Activated CD4-positive, alpha-beta T cell treated with anti-CD3 and anti-CD28 coated beads for 36 hours (primary cell): ENCODE measurements at regions not wholly inside any gene's neighbourhood (a gene's known extent, or its start where the extent isn't known, plus 50 kb on each side); places are given as distances from the start of the nearest gene placed in this dataset.

Source experiments
- ATAC-seq: fragments of 200-7000 bp; cut with Tn5 transposase; one replicate; pipeline ENCODE4 v1.10.0; 2021; ENCODE audit warnings: mild to moderate bottlenecking, moderate library complexity
- CTCF ChIA-PET: fragments of 350-600 bp; sonication (Branson Sonifier 250); formaldehyde crosslinking; loops from one replicate; lab custom pipeline; 2021; ENCODE audit warnings: antibody characterized with exemption; lab: Charles Lee
- POLR2A ChIA-PET: fragments of 350-600 bp; sonication (Branson Sonifier 250); formaldehyde crosslinking; loops from one replicate; lab custom pipeline; 2021; ENCODE audit warnings: antibody characterized with exemption, inconsistent platforms; lab: Charles Lee
- DNase-seq: peaks from one replicate; pipeline ENCODE4 v3.0.0-alpha.2; 2020
- H3K27ac Mint-ChIP-seq: one replicate; pipeline ENCODE4 v1.8.0; 2021; ENCODE audit warnings: mixed read lengths
- H3K27me3 Mint-ChIP-seq: one replicate; pipeline ENCODE4 v1.8.0; 2021; ENCODE audit warnings: mixed read lengths
- H3K36me3 Mint-ChIP-seq: one replicate; pipeline ENCODE4 v1.8.0; 2021; ENCODE audit warnings: low read depth, mixed read lengths
- H3K4me1 Mint-ChIP-seq: one replicate; pipeline ENCODE4 v1.8.0; 2021; ENCODE audit warnings: mixed read lengths
- H3K4me3 Mint-ChIP-seq: one replicate; pipeline ENCODE4 v1.8.0; 2021; ENCODE audit warnings: mild to moderate bottlenecking, moderate library complexity, mixed read lengths
- H3K9me3 Mint-ChIP-seq: one replicate; pipeline ENCODE4 v1.8.0; 2021; ENCODE audit warnings: low read depth, mixed read lengths
- intact Hi-C, 2 experiments: fragments of 100-400 bp; cut with DNase I in 1 of 2; cut with micrococcal nuclease in 1 of 2; formaldehyde crosslinking; loops; one replicate each; pipeline versions ENCODE4 v1.14.2 to v1.15.1; 2022 to 2024; cut with DNase I, micrococcal nuclease

GRCh38 chr22:48258064-48258701, 1495.7 kb downstream of the TBC1D22A start:
- intact Hi-C loops: no loop called here
- peaks cover 5% of the 10 kb centered on the region for H3K27me3 Mint-ChIP-seq
- no peak overlapping the region for H3K4me3 Mint-ChIP-seq
- H3K36me3 Mint-ChIP-seq: no peaks in the 10 kb centered on the region
- ATAC-seq (no peak), DNase-seq (no peak)
- H3K9me3 Mint-ChIP-seq: no peaks in the 10 kb centered on the region
- ChIA-PET CTCF (no interaction called here), POLR2A (no interaction called here)
- no peaks in the 10 kb centered on the region for H3K4me1 Mint-ChIP-seq
- no peak overlapping the region for H3K27ac Mint-ChIP-seq

- no peak overlapping the region for H3K27ac Mint-ChIP-seq
- intact Hi-C loops: no loop called here
- POLR2A ChIA-PET: no interaction called here
- H3K4me1 Mint-ChIP-seq: no peaks in the 10 kb centered on the region
- no peak overlapping the region for H3K4me3 Mint-ChIP-seq
- CTCF ChIA-PET: no interaction called here
- no peaks in the 10 kb centered on the region for H3K36me3 Mint-ChIP-seq
- peaks cover 5% of the 10 kb centered on the region for H3K27me3 Mint-ChIP-seq
- ATAC-seq (no peak), DNase-seq (no peak)
- no peaks in the 10 kb centered on the region for H3K9me3 Mint-ChIP-seq
Observed at GRCh38 chr22:48257685-48258055, 1495.2 kb downstream of the TBC1D22A start.

GRCh38 chr22:48256776-48257684, 1494.6 kb downstream of the TBC1D22A start:
- Mint-ChIP-seq H3K9me3 (no peaks in the 10 kb centered on the region), H3K36me3 (no peaks in the 10 kb centered on the region), H3K27me3 (peaks cover 5% of the 10 kb centered on the region), H3K4me3 (no peak overlapping the region), H3K27ac (no peak overlapping the region), H3K4me1 (no peaks in the 10 kb centered on the region)
- DNase-seq (no peak), ATAC-seq (no peak)
- POLR2A ChIA-PET: no interaction called here
- CTCF ChIA-PET: no interaction called here
- intact Hi-C loops: no loop called here

GRCh38 chr22:48256041-48256739, 1493.7 kb downstream of the TBC1D22A start:
- no peak overlapping the region for H3K27ac Mint-ChIP-seq
- H3K4me3 Mint-ChIP-seq: no peak overlapping the region
- H3K36me3 Mint-ChIP-seq: no peaks in the 10 kb centered on the region
- no peaks in the 10 kb centered on the region for H3K4me1 Mint-ChIP-seq
- ATAC-seq: no peak
- H3K9me3 Mint-ChIP-seq: no peaks in the 10 kb centered on the region
- peaks cover 9% of the 10 kb centered on the region for H3K27me3 Mint-ChIP-seq
- intact Hi-C loops: no loop called here
- ChIA-PET POLR2A (no interaction called here), CTCF (no interaction called here)
- no peak for DNase-seq

GRCh38 chr22:48254311-48254873, 1491.9 kb downstream of the TBC1D22A start:
- CTCF ChIA-PET: no interaction called here
- no peaks in the 10 kb centered on the region for H3K36me3 Mint-ChIP-seq
- H3K27me3 Mint-ChIP-seq: peaks cover 12% of the 10 kb centered on the region
- H3K4me3 Mint-ChIP-seq: no peak overlapping the region
- H3K9me3 Mint-ChIP-seq: no peaks in the 10 kb centered on the region
- DNase-seq (no peak), ATAC-seq (no peak)
- intact Hi-C loops: no loop called here
- no peak overlapping the region for H3K27ac Mint-ChIP-seq
- POLR2A ChIA-PET: no interaction called here
- H3K4me1 Mint-ChIP-seq: no peaks in the 10 kb centered on the region

- Mint-ChIP-seq H3K9me3 (no peaks in the 10 kb centered on the region), H3K4me3 (no peak overlapping the region), H3K36me3 (no peaks in the 10 kb centered on the region), H3K27ac (no peak overlapping the region), H3K27me3 (peaks cover 12% of the 10 kb centered on the region), H3K4me1 (no peaks in the 10 kb centered on the region)
- intact Hi-C loops: no loop called here
- POLR2A ChIA-PET: no interaction called here
- CTCF ChIA-PET: no interaction called here
- no peak for DNase-seq
- no peak for ATAC-seq
Observed at GRCh38 chr22:48253573-48253972, 1491.1 kb downstream of the TBC1D22A start.

GRCh38 chr22:48253136-48253535, 1490.7 kb downstream of the TBC1D22A start:
- Mint-ChIP-seq H3K27ac (no peak overlapping the region), H3K4me3 (no peak overlapping the region), H3K4me1 (no peaks in the 10 kb centered on the region), H3K36me3 (no peaks in the 10 kb centered on the region), H3K9me3 (no peaks in the 10 kb centered on the region), H3K27me3 (peaks cover 12% of the 10 kb centered on the region)
- ChIA-PET POLR2A (no interaction called here), CTCF (no interaction called here)
- DNase-seq (no peak), ATAC-seq (no peak)
- intact Hi-C loops: no loop called here

- ATAC-seq (no peak), DNase-seq (no peak)
- intact Hi-C loops: no loop called here
Observed at GRCh38 chr22:48251629-48252028, 1489.2 kb downstream of the TBC1D22A start.

GRCh38 chr22:48250937-48251530, 1488.6 kb downstream of the TBC1D22A start:
- Mint-ChIP-seq H3K27ac (no peak overlapping the region), H3K4me3 (no peak overlapping the region), H3K9me3 (no peaks in the 10 kb centered on the region), H3K36me3 (no peaks in the 10 kb centered on the region), H3K4me1 (no peaks in the 10 kb centered on the region), H3K27me3 (peaks cover 16% of the 10 kb centered on the region)
- DNase-seq (no peak), ATAC-seq (no peak)
- ChIA-PET POLR2A (no interaction called here), CTCF (no interaction called here)
- intact Hi-C loops: no loop called here

More at GRCh38 chr22:48251629-48252028, 1489.2 kb downstream of the TBC1D22A start:
- Mint-ChIP-seq H3K4me3 (no peak overlapping the region), H3K36me3 (no peaks in the 10 kb centered on the region), H3K27ac (no peak overlapping the region), H3K9me3 (no peaks in the 10 kb centered on the region), H3K27me3 (peaks cover 12% of the 10 kb centered on the region), H3K4me1 (no peaks in the 10 kb centered on the region)
- ChIA-PET POLR2A (no interaction called here), CTCF (no interaction called here)

GRCh38 chr22:48250286-48250895, 1487.9 kb downstream of the TBC1D22A start:
- no peaks in the 10 kb centered on the region for H3K4me1 Mint-ChIP-seq
- DNase-seq (no peak), ATAC-seq (no peak)
- peaks cover 16% of the 10 kb centered on the region for H3K27me3 Mint-ChIP-seq
- H3K27ac Mint-ChIP-seq: no peak overlapping the region
- no peak overlapping the region for H3K4me3 Mint-ChIP-seq
- intact Hi-C loops: no loop called here
- H3K9me3 Mint-ChIP-seq: no peaks in the 10 kb centered on the region
- CTCF ChIA-PET: no interaction called here
- no peaks in the 10 kb centered on the region for H3K36me3 Mint-ChIP-seq
- POLR2A ChIA-PET: no interaction called here

GRCh38 chr22:48249713-48250268, 1487.3 kb downstream of the TBC1D22A start:
- no peaks in the 10 kb centered on the region for H3K36me3 Mint-ChIP-seq
- H3K27ac Mint-ChIP-seq: no peak overlapping the region
- POLR2A ChIA-PET: no interaction called here
- peaks cover 16% of the 10 kb centered on the region for H3K27me3 Mint-ChIP-seq
- intact Hi-C loops: no loop called here
- H3K4me3 Mint-ChIP-seq: no peak overlapping the region
- no peak for DNase-seq
- no peaks in the 10 kb centered on the region for H3K4me1 Mint-ChIP-seq
- CTCF ChIA-PET: no interaction called here
- no peaks in the 10 kb centered on the region for H3K9me3 Mint-ChIP-seq
- no peak for ATAC-seq
